ENCODE measurements at regions not wholly inside any gene's neighbourhood (a gene's known extent, or its start where the extent isn't known, plus 50 kb on each side); places are given as distances from the start of the nearest gene placed in this dataset.

DNA sequence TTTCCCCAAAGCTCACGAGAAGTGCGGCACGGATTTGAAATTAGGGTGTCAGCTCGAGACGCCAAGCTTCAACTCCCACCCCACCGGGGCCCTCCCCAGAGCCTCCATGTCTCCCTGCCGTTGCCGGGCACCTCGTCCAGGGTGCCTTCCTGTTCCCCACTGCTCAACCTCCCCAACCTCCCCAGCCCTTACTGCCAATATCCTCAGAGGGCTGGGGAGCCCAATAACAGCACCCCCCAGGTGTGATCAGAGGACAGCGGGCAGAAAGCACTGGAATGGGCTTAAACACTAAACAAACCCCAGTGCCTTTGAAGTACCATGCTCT, 1336.4 kb downstream of the TBC1D22A start:
- Mint-ChIP-seq H3K4me3 (no peak overlapping the region), H3K9me3 (peaks cover 5% of the 10 kb centered on the region), H3K36me3 (ENCODE audit: low read depth) (no peaks in the 10 kb centered on the region), H3K27me3 (ENCODE audit: insufficient read depth, low read depth, poor library complexity) (peaks cover 5% of the 10 kb centered on the region), H3K27ac (no peak overlapping the region), H3K4me1 (peaks cover 10% of the 10 kb centered on the region)
- Histone ChIP-seq H3K27ac (ENCODE audit: low read depth) (no peak overlapping the region), H4K20me1 (replicated peaks; ENCODE audit: insufficient read depth) (no peaks in the 10 kb centered on the region), H3K79me2 (replicated peaks; ENCODE audit: insufficient read depth) (no peaks in the 10 kb centered on the region), H3K4me1 (ENCODE audit: insufficient read depth) (no peaks in the 10 kb centered on the region), H3K9me2 (ENCODE audit: insufficient read depth) (no peaks in the 10 kb centered on the region), H3K4me3 (no peak overlapping the region), H3K27me3 (ENCODE audit: insufficient read depth) (no peaks in the 10 kb centered on the region), H3K4me2 (no peak overlapping the region), H3F3A (replicated peaks; ENCODE audit: low read depth) (no peaks in the 10 kb centered on the region), H2AFZ (no peak overlapping the region), H3K36me3 (ENCODE audit: insufficient read depth) (no peaks in the 10 kb centered on the region; the same call in 1 of the 2 replicates)
- TF ChIP-seq ZNF114 (CRISPR knock-in tag; IDR thresholded peaks at IDR 0.05) = no peak
- no peak for TF ChIP-seq NANOG (IDR thresholded peaks at IDR 0.05; ENCODE audit: borderline replicate concordance)
- TF ChIP-seq, protein P1, sequence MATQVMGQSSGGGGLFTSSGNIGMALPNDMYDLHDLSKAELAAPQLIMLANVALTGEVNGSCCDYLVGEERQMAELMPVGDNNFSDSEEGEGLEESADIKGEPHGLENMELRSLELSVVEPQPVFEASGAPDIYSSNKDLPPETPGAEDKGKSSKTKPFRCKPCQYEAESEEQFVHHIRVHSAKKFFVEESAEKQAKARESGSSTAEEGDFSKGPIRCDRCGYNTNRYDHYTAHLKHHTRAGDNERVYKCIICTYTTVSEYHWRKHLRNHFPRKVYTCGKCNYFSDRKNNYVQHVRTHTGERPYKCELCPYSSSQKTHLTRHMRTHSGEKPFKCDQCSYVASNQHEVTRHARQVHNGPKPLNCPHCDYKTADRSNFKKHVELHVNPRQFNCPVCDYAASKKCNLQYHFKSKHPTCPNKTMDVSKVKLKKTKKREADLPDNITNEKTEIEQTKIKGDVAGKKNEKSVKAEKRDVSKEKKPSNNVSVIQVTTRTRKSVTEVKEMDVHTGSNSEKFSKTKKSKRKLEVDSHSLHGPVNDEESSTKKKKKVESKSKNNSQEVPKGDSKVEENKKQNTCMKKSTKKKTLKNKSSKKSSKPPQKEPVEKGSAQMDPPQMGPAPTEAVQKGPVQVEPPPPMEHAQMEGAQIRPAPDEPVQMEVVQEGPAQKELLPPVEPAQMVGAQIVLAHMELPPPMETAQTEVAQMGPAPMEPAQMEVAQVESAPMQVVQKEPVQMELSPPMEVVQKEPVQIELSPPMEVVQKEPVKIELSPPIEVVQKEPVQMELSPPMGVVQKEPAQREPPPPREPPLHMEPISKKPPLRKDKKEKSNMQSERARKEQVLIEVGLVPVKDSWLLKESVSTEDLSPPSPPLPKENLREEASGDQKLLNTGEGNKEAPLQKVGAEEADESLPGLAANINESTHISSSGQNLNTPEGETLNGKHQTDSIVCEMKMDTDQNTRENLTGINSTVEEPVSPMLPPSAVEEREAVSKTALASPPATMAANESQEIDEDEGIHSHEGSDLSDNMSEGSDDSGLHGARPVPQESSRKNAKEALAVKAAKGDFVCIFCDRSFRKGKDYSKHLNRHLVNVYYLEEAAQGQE (IDR thresholded peaks at IDR 0.05; ENCODE audit: unreplicated experiment) = no peak
- no peak for TF ChIP-seq EZH2phosphoT487 (IDR thresholded peaks at IDR 0.05; ENCODE audit: unreplicated experiment)
- TF ChIP-seq EZH2 (IDR thresholded peaks at IDR 0.05; ENCODE audit: low read depth, unreplicated experiment) = no peak
- TF ChIP-seq, protein P2, sequence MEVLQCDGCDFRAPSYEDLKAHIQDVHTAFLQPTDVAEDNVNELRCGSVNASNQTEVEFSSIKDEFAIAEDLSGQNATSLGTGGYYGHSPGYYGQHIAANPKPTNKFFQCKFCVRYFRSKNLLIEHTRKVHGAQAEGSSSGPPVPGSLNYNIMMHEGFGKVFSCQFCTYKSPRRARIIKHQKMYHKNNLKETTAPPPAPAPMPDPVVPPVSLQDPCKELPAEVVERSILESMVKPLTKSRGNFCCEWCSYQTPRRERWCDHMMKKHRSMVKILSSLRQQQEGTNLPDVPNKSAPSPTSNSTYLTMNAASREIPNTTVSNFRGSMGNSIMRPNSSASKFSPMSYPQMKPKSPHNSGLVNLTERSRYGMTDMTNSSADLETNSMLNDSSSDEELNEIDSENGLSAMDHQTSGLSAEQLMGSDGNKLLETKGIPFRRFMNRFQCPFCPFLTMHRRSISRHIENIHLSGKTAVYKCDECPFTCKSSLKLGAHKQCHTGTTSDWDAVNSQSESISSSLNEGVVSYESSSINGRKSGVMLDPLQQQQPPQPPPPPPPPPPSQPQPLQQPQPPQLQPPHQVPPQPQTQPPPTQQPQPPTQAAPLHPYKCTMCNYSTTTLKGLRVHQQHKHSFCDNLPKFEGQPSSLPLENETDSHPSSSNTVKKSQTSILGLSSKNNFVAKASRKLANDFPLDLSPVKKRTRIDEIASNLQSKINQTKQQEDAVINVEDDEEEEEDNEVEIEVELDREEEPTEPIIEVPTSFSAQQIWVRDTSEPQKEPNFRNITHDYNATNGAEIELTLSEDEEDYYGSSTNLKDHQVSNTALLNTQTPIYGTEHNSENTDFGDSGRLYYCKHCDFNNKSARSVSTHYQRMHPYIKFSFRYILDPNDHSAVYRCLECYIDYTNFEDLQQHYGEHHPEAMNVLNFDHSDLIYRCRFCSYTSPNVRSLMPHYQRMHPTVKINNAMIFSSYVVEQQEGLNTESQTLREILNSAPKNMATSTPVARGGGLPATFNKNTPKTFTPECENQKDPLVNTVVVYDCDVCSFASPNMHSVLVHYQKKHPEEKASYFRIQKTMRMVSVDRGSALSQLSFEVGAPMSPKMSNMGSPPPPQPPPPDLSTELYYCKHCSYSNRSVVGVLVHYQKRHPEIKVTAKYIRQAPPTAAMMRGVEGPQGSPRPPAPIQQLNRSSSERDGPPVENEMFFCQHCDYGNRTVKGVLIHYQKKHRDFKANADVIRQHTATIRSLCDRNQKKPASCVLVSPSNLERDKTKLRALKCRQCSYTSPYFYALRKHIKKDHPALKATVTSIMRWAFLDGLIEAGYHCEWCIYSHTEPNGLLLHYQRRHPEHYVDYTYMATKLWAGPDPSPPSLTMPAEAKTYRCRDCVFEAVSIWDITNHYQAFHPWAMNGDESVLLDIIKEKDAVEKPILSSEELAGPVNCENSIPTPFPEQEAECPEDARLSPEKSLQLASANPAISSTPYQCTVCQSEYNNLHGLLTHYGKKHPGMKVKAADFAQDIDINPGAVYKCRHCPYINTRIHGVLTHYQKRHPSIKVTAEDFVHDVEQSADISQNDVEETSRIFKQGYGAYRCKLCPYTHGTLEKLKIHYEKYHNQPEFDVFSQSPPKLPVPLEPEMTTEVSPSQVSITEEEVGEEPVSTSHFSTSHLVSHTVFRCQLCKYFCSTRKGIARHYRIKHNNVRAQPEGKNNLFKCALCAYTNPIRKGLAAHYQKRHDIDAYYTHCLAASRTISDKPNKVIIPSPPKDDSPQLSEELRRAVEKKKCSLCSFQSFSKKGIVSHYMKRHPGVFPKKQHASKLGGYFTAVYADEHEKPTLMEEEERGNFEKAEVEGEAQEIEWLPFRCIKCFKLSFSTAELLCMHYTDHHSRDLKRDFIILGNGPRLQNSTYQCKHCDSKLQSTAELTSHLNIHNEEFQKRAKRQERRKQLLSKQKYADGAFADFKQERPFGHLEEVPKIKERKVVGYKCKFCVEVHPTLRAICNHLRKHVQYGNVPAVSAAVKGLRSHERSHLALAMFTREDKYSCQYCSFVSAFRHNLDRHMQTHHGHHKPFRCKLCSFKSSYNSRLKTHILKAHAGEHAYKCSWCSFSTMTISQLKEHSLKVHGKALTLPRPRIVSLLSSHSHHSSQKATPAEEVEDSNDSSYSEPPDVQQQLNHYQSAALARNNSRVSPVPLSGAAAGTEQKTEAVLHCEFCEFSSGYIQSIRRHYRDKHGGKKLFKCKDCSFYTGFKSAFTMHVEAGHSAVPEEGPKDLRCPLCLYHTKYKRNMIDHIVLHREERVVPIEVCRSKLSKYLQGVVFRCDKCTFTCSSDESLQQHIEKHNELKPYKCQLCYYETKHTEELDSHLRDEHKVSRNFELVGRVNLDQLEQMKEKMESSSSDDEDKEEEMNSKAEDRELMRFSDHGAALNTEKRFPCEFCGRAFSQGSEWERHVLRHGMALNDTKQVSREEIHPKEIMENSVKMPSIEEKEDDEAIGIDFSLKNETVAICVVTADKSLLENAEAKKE (CRISPR knock-in tag; IDR thresholded peaks at IDR 0.05) = no peak
- TF ChIP-seq, protein P3, sequence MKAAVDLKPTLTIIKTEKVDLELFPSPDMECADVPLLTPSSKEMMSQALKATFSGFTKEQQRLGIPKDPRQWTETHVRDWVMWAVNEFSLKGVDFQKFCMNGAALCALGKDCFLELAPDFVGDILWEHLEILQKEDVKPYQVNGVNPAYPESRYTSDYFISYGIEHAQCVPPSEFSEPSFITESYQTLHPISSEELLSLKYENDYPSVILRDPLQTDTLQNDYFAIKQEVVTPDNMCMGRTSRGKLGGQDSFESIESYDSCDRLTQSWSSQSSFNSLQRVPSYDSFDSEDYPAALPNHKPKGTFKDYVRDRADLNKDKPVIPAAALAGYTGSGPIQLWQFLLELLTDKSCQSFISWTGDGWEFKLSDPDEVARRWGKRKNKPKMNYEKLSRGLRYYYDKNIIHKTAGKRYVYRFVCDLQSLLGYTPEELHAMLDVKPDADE (IDR thresholded peaks at IDR 0.05) = no peak
- no peak for TF ChIP-seq ZNF331 (CRISPR knock-in tag; IDR thresholded peaks at IDR 0.05; ENCODE audit: low read depth)
- no peak for TF ChIP-seq CREB1 (CRISPR knock-in tag; IDR thresholded peaks at IDR 0.05; ENCODE audit: low read depth)
- TF ChIP-seq POLR2AphosphoS5 (IDR thresholded peaks at IDR 0.05; ENCODE audit: low read depth) = no peak
- no peak for TF ChIP-seq STAT1 (IDR thresholded peaks at IDR 0.05; ENCODE audit: unreplicated experiment)
- TF ChIP-seq, protein P4, sequence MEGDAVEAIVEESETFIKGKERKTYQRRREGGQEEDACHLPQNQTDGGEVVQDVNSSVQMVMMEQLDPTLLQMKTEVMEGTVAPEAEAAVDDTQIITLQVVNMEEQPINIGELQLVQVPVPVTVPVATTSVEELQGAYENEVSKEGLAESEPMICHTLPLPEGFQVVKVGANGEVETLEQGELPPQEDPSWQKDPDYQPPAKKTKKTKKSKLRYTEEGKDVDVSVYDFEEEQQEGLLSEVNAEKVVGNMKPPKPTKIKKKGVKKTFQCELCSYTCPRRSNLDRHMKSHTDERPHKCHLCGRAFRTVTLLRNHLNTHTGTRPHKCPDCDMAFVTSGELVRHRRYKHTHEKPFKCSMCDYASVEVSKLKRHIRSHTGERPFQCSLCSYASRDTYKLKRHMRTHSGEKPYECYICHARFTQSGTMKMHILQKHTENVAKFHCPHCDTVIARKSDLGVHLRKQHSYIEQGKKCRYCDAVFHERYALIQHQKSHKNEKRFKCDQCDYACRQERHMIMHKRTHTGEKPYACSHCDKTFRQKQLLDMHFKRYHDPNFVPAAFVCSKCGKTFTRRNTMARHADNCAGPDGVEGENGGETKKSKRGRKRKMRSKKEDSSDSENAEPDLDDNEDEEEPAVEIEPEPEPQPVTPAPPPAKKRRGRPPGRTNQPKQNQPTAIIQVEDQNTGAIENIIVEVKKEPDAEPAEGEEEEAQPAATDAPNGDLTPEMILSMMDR (conservative IDR thresholded peaks at IDR 0.05; ENCODE audit: low read depth in 2 of 2) = no peak
- no peak for TF ChIP-seq JUNB (IDR thresholded peaks at IDR 0.05; ENCODE audit: unreplicated experiment)
- DNase-seq (ENCODE audit: low spot score) = no peak
- ATAC-seq = no peak

All from GM23338 (cell line).